H1 (cell line): ENCODE measurements at regions not wholly inside any gene's neighbourhood (a gene's known extent, or its start where the extent isn't known, plus 50 kb on each side); places are given as distances from the start of the nearest gene placed in this dataset.

Experiments used
- CTCF ChIA-PET: fragments of 300-600 bp; sonication (Branson Sonifier 250); formaldehyde crosslinking; loops from one replicate; lab custom pipeline; 2021; ENCODE audit not compliant: partially characterized antibody; lab: Charles Lee
- POLR2A ChIA-PET: fragments of 300-600 bp; sonication (Branson Sonifier 250); formaldehyde crosslinking; loops from one replicate; lab custom pipeline; 2021; ENCODE audit warnings: inconsistent platforms; ENCODE audit not compliant: partially characterized antibody; lab: Charles Lee
- DNase-seq, 2 experiments: peaks; one replicate each; pipeline versions ENCODE4 v3.0.0 to v3.0.0-alpha.2; 2010 to 2022; ENCODE audit warnings: low spot score in 2 of 2, low read depth in 1 of 2, mixed read lengths in 1 of 2
- FAIRE-seq: peaks from 2 replicates; lab custom pipeline; 2011; peaks lifted over from hg19 to GRCh38; lab: Jason Lieb, UNC
- H2AFZ ChIP-seq: 2 replicates; pipeline ENCODE4 v1.8.1; 2012; ENCODE audit warnings: low read length, inconsistent platforms
- H2AK5ac ChIP-seq: 2 replicates; pipeline ENCODE4 v1.6.1; 2013; ENCODE audit warnings: low read depth, low read length
- H2BK120ac ChIP-seq: replicated peaks from 2 replicates; pipeline ENCODE3; 2013; ENCODE audit warnings: low read depth, low read length, inconsistent platforms
- H2BK12ac ChIP-seq: 2 replicates; pipeline ENCODE4 v1.6.1; 2013; ENCODE audit warnings: low read depth, low read length
- H2BK15ac ChIP-seq: 2 replicates; pipeline ENCODE4 v1.6.1; 2013; ENCODE audit warnings: low read length
- H2BK20ac ChIP-seq: 2 replicates; pipeline ENCODE4 v1.6.1; 2013; ENCODE audit warnings: low read length
- H2BK5ac ChIP-seq: 2 replicates; pipeline ENCODE4 v1.6.1; 2013; ENCODE audit warnings: low read depth, low read length
- H3K14ac ChIP-seq: 2 replicates; pipeline ENCODE4 v1.6.1; 2013; ENCODE audit warnings: inconsistent platforms; ENCODE audit not compliant: insufficient read length
- H3K18ac ChIP-seq: 2 replicates; pipeline ENCODE4 v1.6.1; 2013; ENCODE audit warnings: low read length; ENCODE audit errors: extremely low read depth
- H3K23ac ChIP-seq: 2 replicates; pipeline ENCODE4 v1.6.1; 2013; ENCODE audit warnings: inconsistent platforms; ENCODE audit not compliant: insufficient read length
- H3K23me2 ChIP-seq: 2 replicates; pipeline ENCODE4 v1.6.1; 2013; ENCODE audit warnings: low read depth, low read length
- H3K27ac ChIP-seq: 2 replicates; pipeline ENCODE4 v1.6.1; 2011; ENCODE audit warnings: low read depth, low read length, inconsistent platforms
- H3K27me3 ChIP-seq, 4 experiments: replicated peaks in 1 of 4; 1 replicate in 1 of 4; 2 replicates in 3 of 4; pipeline versions ENCODE4 v1.6.1 to v1.8.1; 2011 to 2013; ENCODE audit warnings: low read length in 3 of 4, mild to moderate bottlenecking in 3 of 4, inconsistent platforms in 2 of 4, mixed read lengths in 2 of 4, moderate library complexity in 1 of 4; ENCODE audit not compliant: control insufficient read depth in 3 of 4, insufficient read depth in 3 of 4; ENCODE audit errors: extremely low read depth in 1 of 4
- H3K36me3 ChIP-seq, 4 experiments: 2 replicates each; pipeline versions ENCODE4 v1.6.1 to v1.8.1; 2011 to 2013; ENCODE audit warnings: mild to moderate bottlenecking in 4 of 4, low read length in 3 of 4, moderate library complexity in 2 of 4, control low read depth in 1 of 4, inconsistent platforms in 1 of 4; ENCODE audit not compliant: insufficient read depth in 4 of 4, control insufficient read depth in 2 of 4
- H3K4ac ChIP-seq: replicated peaks from 2 replicates; pipeline ENCODE3; 2013; ENCODE audit warnings: low read length, low read depth, mixed read lengths, inconsistent platforms; ENCODE audit not compliant: insufficient read length
- H3K4me1 ChIP-seq, 4 experiments: replicated peaks in 1 of 4; 1 replicate in 1 of 4; 2 replicates in 3 of 4; pipeline versions ENCODE4 v1.6.1 to v1.8.1; 2011 to 2013; ENCODE audit warnings: low read length in 3 of 4, inconsistent platforms in 2 of 4, mixed read lengths in 1 of 4; ENCODE audit not compliant: insufficient read depth in 4 of 4, control insufficient read depth in 3 of 4
- H3K4me2 ChIP-seq, 2 experiments: 2 replicates each; pipeline versions ENCODE4 v1.6.1 to v1.8.1; 2011 to 2013; ENCODE audit warnings: low read depth in 2 of 2, low read length in 2 of 2, control low read depth in 1 of 2, inconsistent platforms in 1 of 2, mild to moderate bottlenecking in 1 of 2; ENCODE audit not compliant: insufficient read depth in 1 of 2
- H3K4me3 ChIP-seq, 4 experiments: fragments of 200-600, 300-600 bp in 1 of 4; sonication (generic), shearing (Covaris generic), sonication (Bioruptor Twin) in 1 of 4; 2 replicates each; pipeline versions ENCODE4 v1.5.1 to v1.8.1; 2011 to 2016; ENCODE audit warnings: low read length in 4 of 4, low read depth in 3 of 4, control low read depth in 2 of 4, inconsistent platforms in 2 of 4, mild to moderate bottlenecking in 2 of 4, mixed read lengths in 1 of 4, moderate library complexity in 1 of 4; ENCODE audit not compliant: insufficient read depth in 2 of 4; ENCODE audit errors: extremely low read depth in 1 of 4
- H3K56ac ChIP-seq: replicated peaks from 2 replicates; pipeline ENCODE3; 2013; ENCODE audit warnings: low read depth, mild to moderate bottlenecking, mixed read lengths, low read length, inconsistent platforms; ENCODE audit not compliant: insufficient read length
- H3K79me1 ChIP-seq: 2 replicates; pipeline ENCODE4 v1.6.1; 2013; ENCODE audit warnings: low read depth, low read length, control low read depth
- H3K79me2 ChIP-seq, 2 experiments: 2 replicates each; pipeline versions ENCODE4 v1.6.1 to v1.8.1; 2012 to 2013; ENCODE audit warnings: low read length in 2 of 2, mild to moderate bottlenecking in 2 of 2, inconsistent platforms in 1 of 2; ENCODE audit not compliant: insufficient read depth in 2 of 2, control insufficient read depth in 1 of 2
- H3K9ac ChIP-seq, 4 experiments: replicated peaks in 1 of 4; 1 replicate in 1 of 4; 2 replicates in 3 of 4; pipeline versions ENCODE4 v1.6.1 to v1.8.1; 2011 to 2013; ENCODE audit warnings: low read depth in 3 of 4, low read length in 3 of 4, control low read depth in 2 of 4, mild to moderate bottlenecking in 2 of 4, moderate library complexity in 2 of 4, inconsistent platforms in 1 of 4; ENCODE audit errors: extremely low read depth in 1 of 4
- H3K9me3 ChIP-seq, 2 experiments: 2 replicates each; pipeline versions ENCODE4 v1.6.1 to v1.8.1; 2012 to 2013; ENCODE audit warnings: mild to moderate bottlenecking in 2 of 2, moderate library complexity in 2 of 2, control low read depth in 1 of 2, inconsistent platforms in 1 of 2, low read depth in 1 of 2, low read length in 1 of 2, mixed read lengths in 1 of 2; ENCODE audit not compliant: insufficient read depth in 2 of 2
- H4K20me1 ChIP-seq, 2 experiments: replicated peaks in 1 of 2; 2 replicates each; pipeline versions ENCODE3 to v1.8.1; 2011 to 2013; ENCODE audit warnings: inconsistent platforms in 2 of 2, low read length in 2 of 2, mild to moderate bottlenecking in 1 of 2; ENCODE audit not compliant: insufficient read depth in 2 of 2, control insufficient read depth in 1 of 2
- H4K5ac ChIP-seq: 2 replicates; pipeline ENCODE4 v1.6.1; 2013; ENCODE audit warnings: low read length, low read depth, mixed read lengths, inconsistent platforms; ENCODE audit not compliant: insufficient read length
- H4K8ac ChIP-seq: 2 replicates; pipeline ENCODE4 v1.8.0; 2013; ENCODE audit warnings: mild to moderate bottlenecking, moderate library complexity, low read length, inconsistent platforms; ENCODE audit not compliant: insufficient read depth; ENCODE audit errors: extremely low read depth
- H4K91ac ChIP-seq: replicated peaks from 2 replicates; pipeline ENCODE3; 2013; ENCODE audit warnings: low read length, mixed read lengths, inconsistent platforms; ENCODE audit not compliant: insufficient read length
- EZH2 ChIP-seq: fragments of 200-600 bp; sonication (generic); IDR thresholded peaks from 2 replicates; pipeline ENCODE4 v1.7.1; 2012; ENCODE audit warnings: low read depth, mild to moderate bottlenecking, moderate library complexity, low read length, inconsistent platforms; ENCODE audit not compliant: severe bottlenecking
- KDM4A ChIP-seq: IDR thresholded peaks from one replicate; pipeline ENCODE4 v1.7.1; 2012; ENCODE audit warnings: low read depth, mild to moderate bottlenecking, moderate library complexity, low read length, inconsistent platforms; ENCODE audit not compliant: severe bottlenecking
- NANOG ChIP-seq: IDR thresholded peaks from 2 replicates; pipeline ENCODE4 v1.6.1; 2011; ENCODE audit warnings: low read length, low read depth, mild to moderate bottlenecking, inconsistent platforms; ENCODE audit not compliant: insufficient read depth, poor library complexity, severe bottlenecking
- TAF7 ChIP-seq: optimal IDR thresholded peaks from 2 replicates; pipeline ENCODE3; 2011; ENCODE audit warnings: low read depth, mild to moderate bottlenecking, inconsistent platforms, low read length, moderate library complexity, borderline replicate concordance
- WGBS, 2 experiments: shearing (Covaris generic) in 1 of 2; methylation state at CpG; one replicate each; pipeline versions ENCODE4 v1.1.6 to v1.1.7; 2013 to 2015; ENCODE audit warnings: low lambda C conversion rate in 2 of 2, mixed read lengths in 2 of 2, inconsistent platforms in 1 of 2, low coverage in 1 of 2, missing lambda C conversion rate in 1 of 2; ENCODE audit not compliant: insufficient replicate concordance in 2 of 2, insufficient coverage in 1 of 2, insufficient read length in 1 of 2; ENCODE audit errors: extremely low coverage in 1 of 2, missing lambda C conversion rate in 1 of 2; 5-methylcytosine and 5-hydroxymethylcytosine counted together

GRCh38 chr4:10346023-10346422 lies 111.2 kb downstream of the ZNF518B start:
- Histone ChIP-seq H2AK5ac (no peak overlapping the region), H3K9me3 (no peaks in the 10 kb centered on the region), H2BK12ac (no peak overlapping the region), H2BK20ac (no peak overlapping the region), H4K91ac (no peak overlapping the region), H3K23ac (no peak overlapping the region), H3K36me3 (no peaks in the 10 kb centered on the region), H2BK120ac (no peak overlapping the region), H3K27me3 (no peaks in the 10 kb centered on the region), H3K79me1 (no peaks in the 10 kb centered on the region), H3K4me2 (no peak overlapping the region), H3K27ac (no peak overlapping the region), H3K4ac (no peak overlapping the region), H3K14ac (no peak overlapping the region), H4K8ac (no peak overlapping the region), H2AFZ (no peak overlapping the region), H4K5ac (no peak overlapping the region), H3K18ac (no peak overlapping the region), H2BK15ac (no peak overlapping the region), H3K23me2 (no peaks in the 10 kb centered on the region), H3K4me3 (no peak overlapping the region), H4K20me1 (no peaks in the 10 kb centered on the region), H3K4me1 (no peaks in the 10 kb centered on the region), H2BK5ac (no peak overlapping the region), H3K56ac (no peak overlapping the region), H3K9ac (no peak overlapping the region), H3K79me2 (no peaks in the 10 kb centered on the region)
- ChIA-PET POLR2A (interaction anchor here (1.1 kb wide), 1 partner anchor 48 kb away, joined by 4 read pairs; no protein-coding TSS in a partner anchor), CTCF (interaction anchor here (0.6 to 1.8 kb wide), 5 partner anchors 12 to 188 kb away, joined by 3 to 11 read pairs (median 4); no protein-coding TSS in a partner anchor)
- no peak for TF ChIP-seq TAF7
- TF ChIP-seq KDM4A, result no peak
- TF ChIP-seq EZH2, result no peak
- TF ChIP-seq NANOG, result no peak
- no peak for FAIRE-seq
- 86% methylated on average over 2 of the region's 2 CpGs; no CpG with 5 or more reads in 1 of the 2 experiments for WGBS, 2 experiments
- no peak for DNase-seq
